ENCODE measurements at regions not wholly inside any gene's neighbourhood (a gene's known extent, or its start where the extent isn't known, plus 50 kb on each side); places are given as distances from the start of the nearest gene placed in this dataset.
"Not testable (repeated sequence)": the region's sequence is repeated elsewhere in the genome, so short reads cannot be mapped to it uniquely, and the experiment has no call there.

DNA sequence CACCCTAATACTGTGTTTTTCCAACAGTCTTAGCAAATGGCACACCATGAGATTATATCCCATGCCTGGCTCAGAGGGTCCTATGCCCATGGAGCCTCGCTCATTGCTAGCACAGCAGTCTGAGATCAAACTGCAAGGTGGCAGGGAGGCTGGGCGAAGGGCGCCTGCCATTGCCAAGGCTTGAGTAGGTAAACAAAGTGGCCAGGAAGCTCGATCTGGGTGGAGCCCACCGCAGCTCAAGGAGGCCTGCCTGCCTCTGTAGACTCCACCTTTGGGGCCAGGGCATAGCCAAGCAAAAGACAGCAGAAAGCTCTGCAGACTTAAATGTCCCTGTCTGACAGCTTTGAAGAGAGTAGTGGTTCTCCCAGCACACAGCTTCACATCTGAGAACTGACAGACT lies 188.2 kb upstream of the ADGRL3 start:
- not testable (repeated sequence) for H3K36me3 Mint-ChIP-seq, H3K4me3 Mint-ChIP-seq, H3K9me3 Mint-ChIP-seq, H3K27me3 Mint-ChIP-seq, H3K27ac Mint-ChIP-seq, H3K4me1 Mint-ChIP-seq

DNA sequence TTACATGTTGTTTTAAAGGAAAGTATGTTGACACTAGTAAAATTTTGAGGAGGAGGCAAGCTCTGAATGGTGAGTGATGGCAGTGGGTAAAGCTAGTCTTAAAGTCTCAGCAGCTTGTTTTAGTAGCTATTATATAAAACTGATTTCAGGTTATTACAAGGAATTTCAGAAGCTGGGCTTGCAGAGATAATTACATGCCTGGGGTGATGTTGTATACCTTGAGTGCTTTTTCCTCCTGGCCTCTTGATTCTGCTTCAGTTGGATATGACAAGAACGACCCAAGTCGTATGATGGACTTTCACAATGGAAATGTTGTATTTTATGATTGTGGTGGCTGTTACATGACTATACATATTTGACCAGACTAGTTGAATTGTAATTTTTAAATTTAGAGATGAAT lies 175.5 kb upstream of the ADGRL3 start:
- Mint-ChIP-seq H3K4me3 (no peak overlapping the region), H3K27me3 (no peaks in the 10 kb centered on the region), H3K36me3 (no peaks in the 10 kb centered on the region), H3K9me3 (peaks cover 18% of the 10 kb centered on the region), H3K4me1 (no peaks in the 10 kb centered on the region), H3K27ac (no peak overlapping the region)

GRCh38 chr4:61027939-61028338 lies 172.2 kb upstream of the ADGRL3 start:
- H3K27me3 Mint-ChIP-seq = no peaks in the 10 kb centered on the region
- no peak overlapping the region for H3K27ac Mint-ChIP-seq
- H3K36me3 Mint-ChIP-seq = no peaks in the 10 kb centered on the region
- no peaks in the 10 kb centered on the region for H3K4me1 Mint-ChIP-seq
- peaks cover 14% of the 10 kb centered on the region for H3K9me3 Mint-ChIP-seq
- H3K4me3 Mint-ChIP-seq = no peak overlapping the region

GRCh38 chr4:61036071-61036684 lies 163.9 kb upstream of the ADGRL3 start:
- no peak overlapping the region for H3K27ac Mint-ChIP-seq
- H3K9me3 Mint-ChIP-seq = peaks cover 8% of the 10 kb centered on the region
- H3K4me1 Mint-ChIP-seq = no peaks in the 10 kb centered on the region
- H3K27me3 Mint-ChIP-seq = no peaks in the 10 kb centered on the region
- no peak overlapping the region for H3K4me3 Mint-ChIP-seq
- H3K36me3 Mint-ChIP-seq = peaks cover 2% of the 10 kb centered on the region

- peaks cover 2% of the 10 kb centered on the region for H3K36me3 Mint-ChIP-seq
- H3K9me3 Mint-ChIP-seq = peaks cover 5% of the 10 kb centered on the region
- H3K4me3 Mint-ChIP-seq = no peak overlapping the region
- no peak overlapping the region for H3K27ac Mint-ChIP-seq
- no peaks in the 10 kb centered on the region for H3K4me1 Mint-ChIP-seq
- H3K27me3 Mint-ChIP-seq = no peaks in the 10 kb centered on the region
Observed at GRCh38 chr4:61041527-61041926, 158.6 kb upstream of the ADGRL3 start.

- Mint-ChIP-seq H3K36me3 (peaks cover 2% of the 10 kb centered on the region), H3K4me1 (no peaks in the 10 kb centered on the region), H3K27ac (no peak overlapping the region), H3K9me3 (peaks cover 4% of the 10 kb centered on the region), H3K27me3 (no peaks in the 10 kb centered on the region), H3K4me3 (no peak overlapping the region)
Observed at GRCh38 chr4:61044837-61045236, 155.3 kb upstream of the ADGRL3 start.

GRCh38 chr4:61049018-61049417 lies 151.1 kb upstream of the ADGRL3 start:
- Mint-ChIP-seq H3K36me3 (no peaks in the 10 kb centered on the region), H3K4me1 (no peaks in the 10 kb centered on the region), H3K9me3 (no peaks in the 10 kb centered on the region), H3K27me3 (no peaks in the 10 kb centered on the region), H3K27ac (no peak overlapping the region), H3K4me3 (no peak overlapping the region)

- Mint-ChIP-seq H3K4me3 (no peak overlapping the region), H3K27me3 (no peaks in the 10 kb centered on the region), H3K27ac (no peak overlapping the region), H3K4me1 (no peaks in the 10 kb centered on the region), H3K9me3 (peaks cover 8% of the 10 kb centered on the region), H3K36me3 (no peaks in the 10 kb centered on the region)
Observed at GRCh38 chr4:61067381-61067780, 132.7 kb upstream of the ADGRL3 start.

DNA sequence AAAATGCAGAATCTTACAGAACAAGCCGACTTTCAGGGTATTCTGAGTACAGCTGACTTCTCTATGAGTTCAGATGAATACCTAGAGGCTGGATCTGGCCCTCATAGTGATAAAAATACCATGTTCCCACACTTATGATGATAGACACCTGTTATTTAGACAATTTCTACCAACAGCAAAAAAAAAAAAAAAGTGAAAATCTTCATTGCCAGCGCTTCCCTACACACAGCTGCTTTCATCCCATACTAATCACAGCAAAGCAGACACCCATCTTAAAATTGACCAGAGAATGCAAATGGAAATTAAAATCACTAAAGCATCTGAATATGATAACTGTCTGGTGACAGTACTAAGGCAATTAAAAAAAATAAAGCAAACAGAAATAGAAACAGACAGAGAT lies 132.1 kb upstream of the ADGRL3 start:
- no peak overlapping the region for H3K4me3 Mint-ChIP-seq
- H3K4me1 Mint-ChIP-seq = no peaks in the 10 kb centered on the region
- no peaks in the 10 kb centered on the region for H3K36me3 Mint-ChIP-seq
- H3K27ac Mint-ChIP-seq = no peak overlapping the region
- H3K27me3 Mint-ChIP-seq = no peaks in the 10 kb centered on the region
- peaks cover 8% of the 10 kb centered on the region for H3K9me3 Mint-ChIP-seq

DNA sequence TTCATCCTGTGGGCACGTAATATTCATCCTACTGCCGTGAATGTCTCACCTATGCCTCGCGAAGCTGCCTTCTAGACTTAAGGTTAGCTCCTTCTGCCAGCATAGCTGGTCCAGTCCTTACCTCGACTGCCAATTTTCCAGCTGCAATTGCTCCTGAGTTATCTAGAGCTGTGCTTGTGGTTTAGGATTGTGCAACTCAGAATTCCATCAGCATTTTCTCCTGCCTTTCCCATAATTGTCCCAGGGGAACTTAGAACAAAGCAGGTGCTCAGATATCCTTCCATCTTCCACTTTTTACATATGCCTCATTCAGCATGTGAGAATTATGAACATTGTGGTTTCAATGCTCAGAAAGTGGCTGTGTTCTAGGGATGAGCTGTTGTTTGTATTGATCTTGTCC lies 131.4 kb upstream of the ADGRL3 start:
- Mint-ChIP-seq H3K4me1 (no peaks in the 10 kb centered on the region), H3K4me3 (no peak overlapping the region), H3K27ac (no peak overlapping the region), H3K9me3 (peaks cover 7% of the 10 kb centered on the region), H3K36me3 (no peaks in the 10 kb centered on the region), H3K27me3 (no peaks in the 10 kb centered on the region)

GRCh38 chr4:61070269-61070668 lies 129.9 kb upstream of the ADGRL3 start:
- Mint-ChIP-seq H3K36me3 (no peaks in the 10 kb centered on the region), H3K4me1 (no peaks in the 10 kb centered on the region), H3K4me3 (no peak overlapping the region), H3K27me3 (no peaks in the 10 kb centered on the region), H3K27ac (no peak overlapping the region), H3K9me3 (peaks cover 4% of the 10 kb centered on the region)

GRCh38 chr4:61079427-61079826 lies 120.7 kb upstream of the ADGRL3 start:
- H3K4me3 Mint-ChIP-seq = no peak overlapping the region
- H3K9me3 Mint-ChIP-seq = peaks cover 21% of the 10 kb centered on the region
- H3K4me1 Mint-ChIP-seq = no peaks in the 10 kb centered on the region
- no peaks in the 10 kb centered on the region for H3K27me3 Mint-ChIP-seq
- H3K27ac Mint-ChIP-seq = no peak overlapping the region
- H3K36me3 Mint-ChIP-seq = no peaks in the 10 kb centered on the region

DNA sequence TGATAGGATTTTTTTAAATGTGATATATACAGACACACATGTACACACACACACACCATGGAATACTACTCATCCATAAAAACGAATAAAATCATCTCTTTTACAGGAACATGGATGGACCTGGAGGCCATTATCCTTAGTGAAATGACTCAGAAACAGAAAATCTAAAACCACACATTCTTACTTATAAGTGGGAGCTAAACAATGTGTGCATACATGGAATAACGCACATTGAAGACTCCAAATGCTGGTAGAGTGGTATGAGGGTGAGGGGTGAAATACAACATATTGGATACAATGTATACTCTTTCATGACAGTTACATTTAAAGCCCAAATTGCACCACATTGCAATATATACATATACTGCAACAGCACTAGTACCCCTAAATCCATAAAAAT lies 120.2 kb upstream of the ADGRL3 start:
- Mint-ChIP-seq H3K36me3 (no peaks in the 10 kb centered on the region), H3K9me3 (peaks cover 26% of the 10 kb centered on the region), H3K4me3 (no peak overlapping the region), H3K27me3 (no peaks in the 10 kb centered on the region), H3K4me1 (no peaks in the 10 kb centered on the region), H3K27ac (no peak overlapping the region)

GRCh38 chr4:61085534-61085933 lies 114.6 kb upstream of the ADGRL3 start:
- no peak overlapping the region for H3K4me3 Mint-ChIP-seq
- no peaks in the 10 kb centered on the region for H3K4me1 Mint-ChIP-seq
- no peaks in the 10 kb centered on the region for H3K27me3 Mint-ChIP-seq
- peaks cover 18% of the 10 kb centered on the region for H3K9me3 Mint-ChIP-seq
- no peaks in the 10 kb centered on the region for H3K36me3 Mint-ChIP-seq
- H3K27ac Mint-ChIP-seq = no peak overlapping the region

GRCh38 chr4:61086357-61086756 lies 113.8 kb upstream of the ADGRL3 start:
- Mint-ChIP-seq H3K9me3 (peaks cover 18% of the 10 kb centered on the region), H3K27ac (no peak overlapping the region), H3K36me3 (no peaks in the 10 kb centered on the region), H3K4me1 (no peaks in the 10 kb centered on the region), H3K4me3 (no peak overlapping the region), H3K27me3 (no peaks in the 10 kb centered on the region)

GRCh38 chr4:61086979-61087378 lies 113.1 kb upstream of the ADGRL3 start:
- Mint-ChIP-seq H3K27ac (no peak overlapping the region), H3K4me3 (no peak overlapping the region), H3K27me3 (no peaks in the 10 kb centered on the region), H3K4me1 (no peaks in the 10 kb centered on the region), H3K9me3 (peaks cover 20% of the 10 kb centered on the region), H3K36me3 (no peaks in the 10 kb centered on the region)

DNA sequence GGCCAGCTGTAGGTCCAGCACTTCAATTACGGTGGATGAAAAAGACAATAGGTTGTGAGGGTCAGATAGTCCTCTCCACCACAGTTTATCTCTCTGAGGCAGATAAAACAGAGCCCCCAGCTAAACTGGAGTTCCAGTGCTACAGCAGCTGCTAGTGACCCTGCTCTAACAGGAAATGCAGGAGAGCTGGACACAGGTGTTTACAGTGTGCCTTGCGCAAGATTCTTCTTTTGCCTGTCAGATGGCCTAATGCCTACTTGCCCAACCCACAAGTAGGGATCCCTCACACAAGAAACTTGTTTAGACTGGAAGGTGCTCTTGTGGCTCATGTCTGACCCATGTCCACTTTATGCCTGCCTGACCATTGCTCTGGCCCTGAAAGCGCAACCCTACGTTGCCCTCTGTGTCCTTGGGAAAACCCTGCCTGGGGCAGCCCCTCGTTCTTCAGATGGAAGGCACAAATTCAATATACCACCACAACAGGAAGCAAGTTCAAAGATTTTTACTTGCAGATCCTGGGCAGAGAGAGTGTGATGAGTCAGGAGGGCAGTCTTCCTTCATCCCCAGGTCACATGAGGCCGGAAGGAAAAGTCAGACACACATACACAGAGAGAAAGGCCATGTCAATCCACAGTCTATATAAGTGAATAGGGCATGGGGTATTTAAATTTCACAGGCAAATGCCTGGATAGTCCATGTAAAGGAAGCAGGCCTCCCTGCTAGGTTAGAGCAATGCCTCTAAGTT lies 105.1 kb upstream of the ADGRL3 start:
- Mint-ChIP-seq H3K27ac (no peak overlapping the region), H3K27me3 (no peaks in the 10 kb centered on the region), H3K36me3 (no peaks in the 10 kb centered on the region), H3K4me3 (no peak overlapping the region), H3K9me3 (peaks cover 12% of the 10 kb centered on the region), H3K4me1 (no peaks in the 10 kb centered on the region)

Data from activated naive CD4-positive, alpha-beta T cell treated with anti-CD3 and anti-CD28 coated beads, Interleukin-2, amount 50 U/mL, for 24 hours (primary cell).